GM19238 (cell line): ENCODE measurements at regions not wholly inside any gene's neighbourhood (a gene's known extent, or its start where the extent isn't known, plus 50 kb on each side); places are given as distances from the start of the nearest gene placed in this dataset.
"Not testable (repeated sequence)": the region's sequence is repeated elsewhere in the genome, so short reads cannot be mapped to it uniquely, and the experiment has no call there.

ENCODE experiments used
- DNase-seq: peaks from one replicate; pipeline ENCODE4 v3.0.0; 2011; ENCODE audit warnings: low spot score; ENCODE audit not compliant: insufficient read length

DNA sequence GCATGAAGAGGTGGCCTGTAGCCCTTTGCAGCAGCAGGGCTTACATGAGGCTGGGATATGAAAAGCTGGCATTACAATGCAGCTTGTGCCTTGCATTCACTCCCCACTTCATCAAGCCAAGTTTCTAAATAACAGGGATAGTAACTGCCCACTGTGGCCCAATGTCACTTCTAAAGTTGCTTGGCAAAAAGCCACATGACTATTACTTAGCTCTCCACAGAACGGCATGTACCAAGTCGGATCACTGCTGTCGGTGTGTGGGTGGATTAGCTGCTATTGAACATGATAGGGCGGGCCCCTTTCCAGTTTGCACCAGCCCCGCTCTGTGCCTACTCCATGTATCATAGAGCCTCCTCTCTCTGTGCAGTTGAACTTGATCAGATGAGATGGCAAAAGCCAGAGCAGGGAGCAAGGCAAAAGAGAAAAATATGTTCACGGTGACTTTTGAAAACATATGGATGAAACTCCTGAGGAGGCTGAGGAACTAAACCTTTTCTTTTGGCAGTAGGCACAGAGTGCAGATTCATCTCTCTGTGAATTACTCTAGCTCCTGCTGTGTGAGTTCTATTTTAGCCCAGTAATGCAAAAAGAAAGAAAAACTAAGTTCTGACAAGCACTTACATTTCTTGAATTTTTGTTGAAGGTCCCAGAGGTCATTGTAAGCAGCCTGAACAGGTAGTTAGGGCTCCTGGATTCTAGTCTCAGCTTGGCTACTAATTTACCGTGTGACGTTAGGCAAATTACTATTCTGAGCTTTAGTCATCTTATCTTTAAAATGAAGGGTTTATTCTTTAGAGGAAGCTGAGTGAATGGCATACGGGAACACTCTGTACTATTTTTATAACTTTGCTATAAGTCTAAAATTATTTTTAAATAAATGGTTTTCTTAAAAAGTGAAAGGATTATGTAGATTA, 125.6 kb upstream of the NBPF9 start:
- not testable (repeated sequence) for DNase-seq

DNA sequence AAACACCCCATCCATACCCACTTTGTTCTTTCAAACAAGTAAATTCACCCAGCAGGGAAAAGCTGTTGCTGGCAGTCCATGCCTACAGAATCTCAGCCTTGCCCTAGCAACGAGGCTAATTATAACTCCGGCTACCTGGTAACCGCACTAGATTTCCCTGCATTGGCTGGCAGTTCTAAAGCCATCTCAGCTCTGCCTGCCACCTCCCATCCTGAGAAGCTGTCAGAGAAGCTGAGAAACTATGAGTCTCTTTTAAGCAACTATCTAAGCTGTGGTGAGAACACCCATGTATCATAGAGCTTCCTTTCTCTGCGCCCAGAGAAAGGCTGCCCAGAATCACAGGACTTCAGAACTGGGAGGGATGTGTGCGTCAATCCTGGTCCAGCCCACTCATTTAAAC, 126.5 kb upstream of the NBPF9 start:
- not testable (repeated sequence) for DNase-seq

DNA sequence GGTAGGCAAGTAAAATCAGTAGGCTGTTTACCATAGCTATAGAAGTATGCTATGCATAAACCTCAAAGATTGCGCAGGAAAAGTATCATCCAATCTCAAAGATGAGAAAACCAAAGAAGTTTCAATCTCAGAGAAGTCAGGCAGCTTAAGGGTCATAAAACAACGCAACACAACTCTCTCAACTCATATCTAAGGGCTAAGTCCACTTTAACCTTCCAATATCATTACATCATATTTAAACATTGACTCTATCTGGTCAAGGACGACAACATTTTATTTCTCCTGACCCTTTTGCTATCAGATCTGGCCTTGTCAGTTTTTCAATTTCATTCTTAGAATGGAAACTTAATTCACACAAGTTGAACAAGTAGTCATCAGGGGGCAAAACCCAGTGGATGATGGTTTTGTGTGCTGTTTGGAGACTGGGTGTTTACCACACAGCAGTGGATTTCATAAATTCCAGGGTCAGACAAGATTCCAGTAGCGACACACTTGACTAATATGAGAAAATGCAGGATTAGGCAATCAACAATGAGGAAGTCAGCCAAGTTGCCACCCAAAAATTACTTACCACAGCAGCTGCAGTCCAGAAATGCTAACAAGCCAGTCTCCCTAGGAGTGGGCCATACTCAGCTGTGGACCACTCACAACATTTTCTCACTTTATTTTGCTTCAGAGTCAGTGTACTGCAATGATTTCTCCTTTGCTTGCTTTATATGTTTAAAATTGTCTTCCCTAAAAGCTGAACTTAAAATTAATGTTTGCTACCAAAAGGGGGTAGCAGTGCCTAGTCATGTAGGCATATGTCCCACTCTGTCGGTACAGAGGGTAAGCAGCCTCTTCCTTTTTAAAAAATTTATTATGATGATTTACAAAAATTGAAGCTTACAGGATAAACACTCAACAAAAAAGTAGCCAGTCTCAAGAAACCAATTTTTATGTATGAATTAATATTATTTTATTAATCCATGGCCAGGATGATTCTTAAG, 131.9 kb upstream of the NBPF9 start:
- DNase-seq: not testable (repeated sequence)

DNA sequence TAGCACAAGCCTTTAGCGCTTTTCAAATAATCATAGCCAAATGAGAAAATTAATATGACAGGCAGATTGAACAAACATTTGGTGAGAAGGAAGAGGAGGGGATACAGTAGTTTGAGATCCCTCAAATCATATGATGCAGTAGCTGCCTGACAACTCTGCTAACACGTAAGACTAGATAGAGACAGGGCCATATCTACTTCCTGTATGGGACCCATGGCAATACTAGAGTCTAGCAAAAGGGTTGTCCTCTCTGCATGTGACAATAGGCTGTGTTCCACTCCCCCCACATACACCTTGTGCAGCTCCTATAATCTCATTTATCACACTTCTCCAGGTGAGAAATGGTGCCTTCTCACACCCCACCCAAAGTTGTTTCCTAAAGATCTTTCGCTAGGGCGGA, 134.2 kb upstream of the NBPF9 start:
- not testable (repeated sequence) for DNase-seq

DNA sequence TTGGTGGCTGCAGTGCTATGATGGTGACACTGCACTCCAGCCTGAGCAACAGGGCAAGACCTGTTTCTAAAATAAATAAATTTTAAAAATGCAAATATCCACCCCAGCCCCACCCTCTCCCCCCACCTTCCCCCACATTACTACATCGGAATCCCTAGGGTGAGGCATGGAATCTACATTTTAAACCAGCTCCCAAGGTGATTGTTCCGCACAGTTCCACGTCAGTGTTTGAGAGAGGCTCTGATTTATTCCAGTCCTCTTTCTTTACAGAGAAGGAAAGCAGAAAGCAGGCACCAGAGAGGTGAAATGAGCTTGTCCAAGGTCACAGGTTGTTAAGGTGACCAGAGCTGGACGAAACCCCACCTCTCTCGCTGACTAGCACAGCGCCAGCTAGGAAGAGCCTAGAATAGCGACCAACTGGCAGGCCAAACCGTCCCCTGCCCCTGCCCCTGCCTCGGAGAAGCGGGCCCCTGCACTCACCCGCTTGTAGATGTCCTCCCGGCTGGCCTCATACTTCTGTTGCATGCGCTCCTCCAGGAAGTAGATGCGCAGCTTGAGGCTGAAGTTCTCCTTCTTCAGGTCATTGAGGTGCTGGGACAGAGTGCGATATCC, 136.7 kb upstream of the NBPF9 start:
- not testable (repeated sequence) for DNase-seq

DNA sequence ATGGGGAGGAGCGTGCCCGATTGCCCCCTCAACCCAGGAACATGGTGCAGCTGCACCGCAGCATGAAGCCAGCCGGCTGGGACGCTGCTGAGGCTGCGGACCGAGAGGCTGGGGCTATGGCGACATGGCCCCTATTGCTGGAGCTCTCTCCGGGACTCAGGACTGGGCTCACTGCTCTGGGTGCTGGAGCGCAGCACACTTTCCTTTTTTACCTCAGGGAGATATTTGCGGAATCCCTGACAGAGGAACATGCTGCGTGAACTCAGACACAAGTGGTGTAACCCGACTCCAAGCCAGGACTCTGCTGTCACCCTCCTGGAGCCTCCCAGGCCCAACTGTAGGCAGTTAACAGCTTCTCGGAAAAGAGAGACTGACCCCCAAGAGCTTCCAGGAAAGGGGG, 137.2 kb upstream of the NBPF9 start:
- DNase-seq: not testable (repeated sequence)

DNA sequence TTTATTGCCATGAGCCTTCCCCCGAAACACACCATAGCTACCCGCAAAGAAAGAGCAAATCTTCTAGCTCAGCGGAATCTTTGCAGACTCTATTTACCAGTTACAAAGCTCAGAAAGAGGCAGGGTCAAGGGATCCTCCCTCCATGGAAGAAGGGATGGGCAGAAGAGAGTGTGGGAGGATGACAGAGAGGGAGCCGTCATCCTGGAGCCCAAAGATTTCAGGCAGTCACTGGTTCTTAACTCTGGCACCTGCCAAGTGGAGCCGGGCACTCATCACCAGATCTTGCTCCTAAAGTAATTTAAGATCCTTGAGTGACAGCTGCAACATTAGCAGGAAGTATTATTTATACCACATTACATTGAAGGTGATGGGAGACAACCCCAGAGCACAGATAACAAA, 137.9 kb upstream of the NBPF9 start:
- not testable (repeated sequence) for DNase-seq

DNA sequence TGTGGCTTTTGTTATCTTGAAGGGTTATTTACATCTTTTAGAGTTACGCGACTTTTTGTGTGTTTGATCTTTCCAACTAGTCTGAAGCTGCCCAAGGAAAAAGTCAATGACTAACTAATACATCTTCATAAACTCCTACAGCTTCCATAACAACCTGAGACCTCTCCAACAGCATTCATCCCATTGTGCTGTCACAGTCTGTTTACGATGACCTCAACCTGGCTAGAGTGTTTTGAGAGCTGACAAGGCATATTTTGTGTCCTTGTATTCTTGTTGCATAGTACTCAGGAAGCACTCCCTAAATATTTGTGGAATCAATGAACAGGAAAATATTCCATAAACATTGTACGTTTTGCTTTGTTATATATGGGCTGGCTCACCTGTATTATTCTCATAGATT, 140.2 kb upstream of the NBPF9 start:
- DNase-seq: not testable (repeated sequence)

DNA sequence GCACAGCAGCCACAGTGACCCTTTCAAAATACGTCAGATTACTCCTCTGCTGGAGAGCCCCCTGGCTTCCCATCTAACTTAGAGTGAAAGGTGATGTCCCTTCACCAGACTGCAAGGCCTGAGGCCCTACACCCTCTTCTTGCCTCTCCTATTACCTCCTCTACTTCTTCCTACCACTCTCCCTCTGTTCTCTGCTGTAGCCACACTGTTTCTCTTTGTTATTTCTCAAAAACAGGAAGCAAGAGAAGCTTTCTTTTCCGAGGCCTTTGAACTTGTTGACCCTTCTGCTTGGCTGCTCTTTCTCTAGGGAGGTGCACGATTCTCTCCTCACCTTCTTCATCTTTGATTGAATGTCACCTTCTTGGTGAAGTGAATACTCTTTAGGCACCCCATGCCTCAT, 141.3 kb upstream of the NBPF9 start:
- not testable (repeated sequence) for DNase-seq

DNA sequence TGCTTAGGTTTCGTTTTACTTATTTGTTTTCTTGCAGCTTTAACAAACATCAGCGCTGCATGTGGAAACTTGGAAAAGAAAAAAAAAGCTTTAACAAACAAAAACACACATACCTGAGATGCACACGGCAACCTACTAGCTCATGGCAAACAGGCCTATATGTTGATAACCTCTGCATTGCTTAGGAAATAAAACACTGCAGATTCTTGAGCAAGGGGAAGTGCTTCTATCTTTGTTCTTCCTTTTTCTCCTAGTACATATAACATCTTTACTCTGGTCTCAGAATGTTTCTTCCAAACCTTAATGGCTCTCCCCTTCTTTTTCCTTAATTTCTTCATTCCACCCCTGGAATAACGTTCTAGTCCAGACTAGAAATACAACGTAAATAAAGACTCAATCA, 142.9 kb upstream of the NBPF9 start:
- DNase-seq: not testable (repeated sequence)

DNA sequence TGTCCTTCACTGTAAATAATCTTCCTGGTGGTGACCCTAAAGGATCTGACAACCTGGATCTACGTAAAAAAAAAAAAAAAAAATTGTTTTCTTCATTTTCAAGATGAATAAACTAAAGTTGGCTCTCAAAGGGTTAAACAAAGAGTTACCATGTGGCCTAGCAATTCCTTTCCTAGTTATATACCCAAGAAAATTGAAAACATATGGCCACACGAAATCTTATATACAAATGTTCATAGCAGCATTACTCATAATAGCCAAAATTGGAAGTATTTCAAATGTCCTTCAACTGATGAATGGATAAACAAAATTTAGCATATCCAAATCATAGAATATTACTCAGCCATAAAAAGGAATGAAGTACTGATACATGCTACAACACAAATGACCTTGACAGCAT, 145.3 kb upstream of the NBPF9 start:
- DNase-seq: not testable (repeated sequence)

DNA sequence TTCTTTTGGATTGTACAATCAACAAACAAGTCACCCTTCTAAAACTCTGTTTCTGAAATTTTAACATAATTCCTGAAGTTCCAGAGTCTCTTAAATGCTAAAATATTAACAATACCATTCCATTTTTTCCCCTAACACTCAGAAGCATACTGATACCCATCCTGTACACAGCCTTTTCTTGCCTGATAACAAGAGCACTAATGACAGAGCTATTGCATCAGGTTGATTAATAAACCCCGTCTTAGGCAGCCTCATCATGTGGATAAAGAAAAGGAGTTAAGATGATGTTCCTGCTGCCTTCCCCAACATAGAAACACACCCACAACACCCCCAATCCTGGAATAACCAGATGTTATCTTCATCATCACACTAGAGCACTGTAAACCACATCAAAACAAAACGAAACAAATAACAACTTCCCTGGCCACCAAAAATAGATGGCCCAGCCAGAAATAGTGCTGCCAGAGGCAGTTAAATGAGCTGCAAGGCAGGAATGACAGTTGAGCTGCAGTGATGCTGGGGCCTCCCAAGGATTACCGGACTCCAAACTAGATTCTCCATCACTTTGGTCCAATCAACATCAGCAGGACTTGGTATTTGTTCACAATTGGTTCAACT, 146.6 kb upstream of the NBPF9 start:
- DNase-seq: not testable (repeated sequence)

DNA sequence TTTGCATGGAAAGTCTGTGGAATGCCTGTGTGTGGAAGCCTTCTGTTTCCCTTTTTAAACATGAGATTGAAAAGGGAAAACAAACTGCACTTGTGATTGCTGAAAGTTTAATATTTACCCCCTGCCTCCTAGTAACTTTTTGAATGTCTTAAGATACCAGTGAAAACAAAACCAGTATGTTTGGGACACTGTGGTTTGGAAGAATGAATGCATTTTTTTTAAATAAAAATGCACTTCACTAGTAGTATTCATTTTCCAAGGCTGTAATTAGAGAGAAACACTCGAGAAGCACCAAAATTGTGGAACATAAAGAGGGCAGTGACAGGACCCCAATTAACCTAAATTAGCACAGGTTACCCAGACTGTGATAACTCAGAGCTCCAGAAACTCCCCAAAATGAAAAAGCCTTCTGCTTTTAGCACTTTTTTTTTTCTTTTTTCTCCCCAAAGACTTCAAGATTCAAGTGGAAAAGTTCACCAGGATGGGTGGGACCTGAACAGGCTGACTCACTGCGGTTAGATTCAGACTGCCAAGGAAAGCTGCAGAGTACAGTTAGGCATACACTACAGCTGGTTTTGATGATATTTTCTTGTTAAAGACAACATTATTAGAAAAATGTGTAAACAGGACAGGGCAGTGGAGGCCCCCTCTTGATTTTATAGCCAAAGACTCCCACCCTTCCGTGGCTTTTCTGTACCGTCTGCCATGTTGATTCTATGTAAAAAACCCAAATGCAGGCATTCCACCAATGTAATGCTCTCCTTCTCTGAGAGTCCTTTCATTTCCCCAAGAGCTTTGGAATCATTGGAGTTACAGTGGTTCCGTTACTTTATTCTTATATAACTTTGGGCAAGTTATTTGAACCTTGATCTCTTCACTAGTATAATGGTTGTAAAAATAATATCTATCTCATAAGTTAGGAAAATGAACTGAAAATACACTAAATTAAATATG, 151.8 kb upstream of the NBPF9 start:
- DNase-seq: not testable (repeated sequence)

DNA sequence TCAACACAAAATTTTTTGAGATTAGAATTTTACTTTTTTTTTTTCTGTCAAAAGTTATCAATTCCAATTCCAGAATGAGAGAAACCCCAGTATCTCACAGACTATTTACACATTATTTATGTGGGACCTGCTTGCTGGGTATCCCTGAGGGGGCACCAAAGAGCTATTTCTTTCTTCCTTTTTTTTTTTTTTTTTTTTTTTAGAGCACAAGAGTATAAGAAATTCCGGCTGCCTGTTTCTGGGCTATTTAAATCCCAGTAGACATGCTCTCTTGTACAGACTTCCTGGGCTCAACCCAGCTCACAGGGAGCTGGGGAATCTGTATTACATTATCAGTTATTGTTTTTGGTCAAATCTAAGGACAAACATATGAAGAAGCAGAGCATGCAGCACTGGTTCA, 156.9 kb upstream of the NBPF9 start:
- DNase-seq: not testable (repeated sequence)

DNA sequence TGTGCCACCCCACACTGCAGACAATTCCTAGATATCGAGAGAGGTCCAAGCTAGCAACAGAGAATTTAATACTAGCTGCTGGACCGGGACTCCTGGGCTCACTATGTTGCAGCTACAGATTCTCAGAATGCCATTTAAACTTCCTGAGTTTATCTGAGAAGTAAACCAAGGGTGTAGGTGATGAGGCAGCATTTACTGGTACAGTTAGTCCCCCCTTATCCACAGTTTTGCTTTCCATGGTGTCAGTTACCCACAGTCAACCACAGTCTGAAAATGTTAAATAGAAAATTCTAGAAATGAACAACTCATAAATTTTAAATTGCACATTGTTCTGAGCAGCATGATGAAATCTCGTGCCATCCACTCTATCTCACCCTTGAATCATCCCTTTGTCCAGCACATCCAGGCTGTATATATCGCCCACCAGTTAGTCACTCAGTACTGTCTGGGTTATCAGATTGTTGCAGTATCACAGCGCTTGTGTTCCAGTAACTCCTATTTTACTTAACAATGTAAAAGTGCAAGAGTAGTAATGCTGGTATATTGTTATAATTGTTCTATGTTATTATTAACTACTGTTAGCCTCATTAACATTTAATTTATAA, 157.5 kb upstream of the NBPF9 start:
- DNase-seq: not testable (repeated sequence)

DNA sequence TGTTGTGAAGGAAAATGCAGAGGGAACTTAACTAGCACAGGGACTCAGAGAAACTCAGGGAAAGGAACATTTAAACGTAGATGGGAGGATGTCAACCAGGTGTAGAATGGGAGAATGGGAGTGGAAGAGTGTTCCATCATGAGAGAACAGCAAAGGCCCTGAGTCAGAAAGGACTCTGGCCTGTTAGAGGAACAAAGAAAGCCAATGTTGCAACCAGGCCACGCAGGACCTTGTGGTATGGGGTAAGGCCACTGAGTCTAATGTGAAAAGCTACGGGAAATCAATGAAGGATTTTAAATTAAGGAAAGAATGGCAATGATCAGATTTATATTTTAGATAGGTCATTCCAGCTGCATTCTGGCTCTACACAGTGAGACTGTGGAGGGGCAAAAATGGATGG, 163.9 kb upstream of the NBPF9 start:
- not testable (repeated sequence) for DNase-seq

DNA sequence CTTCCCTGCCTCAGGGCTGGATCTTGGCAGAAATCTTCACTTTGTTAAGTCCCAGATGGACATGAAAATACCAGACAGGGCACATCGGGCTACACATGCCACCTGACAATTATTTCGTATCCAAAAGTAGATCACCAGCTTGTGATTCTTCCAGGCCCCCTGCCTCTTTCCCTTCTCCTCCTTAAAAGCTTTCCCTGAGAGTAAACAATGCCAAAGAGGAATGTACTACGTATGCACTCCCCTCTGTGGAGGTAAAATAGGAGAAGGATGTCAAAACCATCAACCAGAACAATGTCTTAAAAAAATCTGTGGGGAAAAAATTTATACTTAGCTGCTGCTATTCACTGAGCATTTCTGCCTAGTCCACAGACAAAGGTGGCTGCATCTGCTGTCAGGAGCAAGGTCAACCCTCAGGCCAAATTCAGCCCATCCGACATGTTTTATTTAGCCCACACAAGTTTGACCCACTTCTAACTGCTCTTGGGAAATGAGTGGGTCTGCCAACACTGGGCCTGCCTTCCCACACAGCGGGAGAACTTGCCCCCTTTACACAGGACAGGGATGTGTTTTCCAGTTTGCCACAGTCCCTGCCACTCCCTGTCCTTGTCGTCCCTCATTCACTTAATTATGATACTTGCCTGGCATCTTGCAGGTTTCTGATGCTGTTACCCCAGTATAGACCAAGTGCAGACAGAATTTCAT, 165.8 kb upstream of the NBPF9 start:
- not testable (repeated sequence) for DNase-seq

DNA sequence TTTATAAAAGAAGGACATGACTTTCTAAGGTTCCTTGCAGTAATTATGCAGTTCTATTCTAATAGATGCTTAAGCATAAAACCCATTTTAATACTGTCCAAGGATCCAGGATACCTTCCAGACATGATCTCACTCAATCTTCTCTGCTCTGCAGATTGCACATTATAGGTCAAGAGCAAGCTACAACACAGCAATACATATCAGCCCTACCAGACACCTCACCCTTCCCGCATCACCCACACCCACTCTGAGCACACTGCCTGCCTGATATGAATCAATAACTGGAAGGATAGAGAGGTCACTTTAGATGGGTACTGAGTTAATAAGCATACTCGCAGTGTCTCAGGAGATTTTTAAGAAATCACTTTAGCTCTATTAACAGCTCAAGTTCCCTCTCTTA, 166.5 kb upstream of the NBPF9 start:
- DNase-seq: not testable (repeated sequence)

DNA sequence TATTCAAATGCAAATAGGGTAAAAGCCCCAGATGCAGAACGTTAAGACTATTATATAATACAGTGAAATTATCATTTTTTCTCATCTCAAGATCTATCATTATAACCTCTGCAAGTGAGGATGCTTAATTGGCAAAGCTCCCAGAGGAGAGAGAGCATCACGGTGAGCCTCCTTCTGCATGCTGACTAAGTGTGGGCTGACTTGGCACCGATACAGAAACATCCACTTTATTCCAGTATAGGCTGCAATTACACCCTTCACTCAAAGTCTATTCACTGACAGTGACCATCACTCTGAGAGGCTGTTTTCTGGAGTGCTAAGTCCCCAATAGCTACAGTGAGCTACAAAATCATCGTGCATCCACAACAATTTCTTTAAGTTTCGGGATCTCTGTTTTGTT, 171.1 kb upstream of the NBPF9 start:
- not testable (repeated sequence) for DNase-seq
